SH-SY5Y (cell line): ENCODE measurements at regions not wholly inside any gene's neighbourhood (a gene's known extent, or its start where the extent isn't known, plus 50 kb on each side); places are given as distances from the start of the nearest gene placed in this dataset.

ENCODE experiments used
- GATA2 ChIP-seq: IDR thresholded peaks from 2 replicates; pipeline ENCODE4 v1.6.1; 2011; ENCODE audit warnings: mild to moderate bottlenecking, low read depth, low read length
- GATA3 ChIP-seq: IDR thresholded peaks from 2 replicates; pipeline ENCODE4 v1.6.1; 2011; ENCODE audit warnings: low read depth, mild to moderate bottlenecking, low read length, moderate library complexity

GRCh38 chr10:32199714-32200394, 143.6 kb upstream of the KIF5B start:
- no peak for TF ChIP-seq GATA2
- TF ChIP-seq GATA3: no peak
